SK-N-SH treated with all-trans-retinoic acid at 6 μM for 48 hours (cell line): ENCODE measurements at regions not wholly inside any gene's neighbourhood (a gene's known extent, or its start where the extent isn't known, plus 50 kb on each side); places are given as distances from the start of the nearest gene placed in this dataset.

ENCODE experiments used
- ATAC-seq: fragments of 200-7000 bp; cut with Tn5 transposase; 3 replicates; pipeline ENCODE4 v1.9.1; 2020; ENCODE audit warnings: mild to moderate bottlenecking, moderate library complexity
- ARNTL ChIP-seq: fragments of 450-650 bp; formaldehyde crosslinking; IDR thresholded peaks from 2 replicates; pipeline ENCODE4 v1.5.0; 2020; ENCODE audit warnings: low read depth, mild to moderate bottlenecking, moderate library complexity, borderline replicate concordance
- BACH2 ChIP-seq: fragments of 250-450 bp; sonication (Bioruptor Pico); IDR thresholded peaks from 2 replicates; pipeline ENCODE4 v1.9.0; 2021; ENCODE audit warnings: mild to moderate bottlenecking, borderline replicate concordance
- CSDC2 ChIP-seq: fragments of 250-450 bp; sonication (Bioruptor Pico); IDR thresholded peaks from 2 replicates; pipeline ENCODE4 v1.5.0; 2020; ENCODE audit warnings: mild to moderate bottlenecking, moderate library complexity
- CSRNP3 ChIP-seq: fragments of 250-450 bp; sonication (Bioruptor Pico); IDR thresholded peaks from 2 replicates; pipeline ENCODE4 v1.5.1; 2021; ENCODE audit warnings: mild to moderate bottlenecking, moderate library complexity
- ESRRG ChIP-seq: fragments of 250-450 bp; sonication (Bioruptor Pico); IDR thresholded peaks from 2 replicates; pipeline ENCODE4 v1.6.1; 2021; ENCODE audit warnings: mild to moderate bottlenecking
- GLIS3 ChIP-seq: fragments of 250-450 bp; sonication (Bioruptor Pico); IDR thresholded peaks from 2 replicates; pipeline ENCODE4 v1.5.0; 2020; ENCODE audit warnings: mild to moderate bottlenecking, moderate library complexity
- ISL1 ChIP-seq: fragments of 250-450 bp; sonication (Bioruptor Pico); IDR thresholded peaks from 2 replicates; pipeline ENCODE4 v2.1.2; 2022; ENCODE audit warnings: mild to moderate bottlenecking, moderate library complexity
- OSR1 ChIP-seq: fragments of 250-450 bp; sonication (Bioruptor Pico); IDR thresholded peaks from 2 replicates; pipeline ENCODE4 v1.8.0; 2022; ENCODE audit warnings: moderate library complexity, mild to moderate bottlenecking, inconsistent platforms
- PATZ1 ChIP-seq: fragments of 250-450 bp; sonication (Bioruptor Pico); IDR thresholded peaks from 2 replicates; pipeline ENCODE4 v1.8.0; 2020; ENCODE audit warnings: mild to moderate bottlenecking, moderate library complexity, borderline replicate concordance
- PPARA ChIP-seq: fragments of 250-450 bp; sonication (Bioruptor Pico); IDR thresholded peaks from 2 replicates; pipeline ENCODE4 v1.5.0; 2020; ENCODE audit warnings: mild to moderate bottlenecking, borderline replicate concordance
- TOX ChIP-seq: fragments of 250-450 bp; sonication (Bioruptor Pico); IDR thresholded peaks from 2 replicates; pipeline ENCODE4 v1.8.0; 2021; ENCODE audit warnings: mild to moderate bottlenecking, moderate library complexity, borderline replicate concordance
- ZC3H10 ChIP-seq: fragments of 250-450 bp; sonication (Bioruptor Pico); IDR thresholded peaks from 2 replicates; pipeline ENCODE4 v1.5.1; 2021; ENCODE audit warnings: mild to moderate bottlenecking, moderate library complexity
- ZFP3 ChIP-seq: fragments of 250-450 bp; sonication (Bioruptor Pico); IDR thresholded peaks from 2 replicates; pipeline ENCODE4 v1.5.0; 2020; ENCODE audit warnings: mild to moderate bottlenecking, moderate library complexity
- ZFP30 ChIP-seq: fragments of 450-650 bp; formaldehyde crosslinking; IDR thresholded peaks from 2 replicates; pipeline ENCODE4 v1.5.0; 2022; ENCODE audit warnings: mild to moderate bottlenecking, moderate library complexity
- ZNF565 ChIP-seq: fragments of 450-650 bp; formaldehyde crosslinking; conservative IDR thresholded peaks from 2 replicates; pipeline ENCODE4 v1.5.0; 2020; ENCODE audit warnings: low read depth, mild to moderate bottlenecking, moderate library complexity
- ZNF70 ChIP-seq: fragments of 450-650 bp; formaldehyde crosslinking; IDR thresholded peaks from 2 replicates; pipeline ENCODE4 v1.5.0; 2020; ENCODE audit warnings: mild to moderate bottlenecking, moderate library complexity
- ZNF8 ChIP-seq: fragments of 450-650 bp; formaldehyde crosslinking; IDR thresholded peaks from 2 replicates; pipeline ENCODE4 v1.5.0; 2020; ENCODE audit warnings: mild to moderate bottlenecking, moderate library complexity
- TF ChIP-seq, protein P1 (sequence below): fragments of 250-450 bp; sonication (Bioruptor Pico); IDR thresholded peaks from 2 replicates; pipeline ENCODE4 v1.5.1; 2020; ENCODE audit warnings: low read depth, mild to moderate bottlenecking, moderate library complexity
- TF ChIP-seq, protein P2 (sequence below): fragments of 250-450 bp; sonication (Bioruptor Pico); IDR thresholded peaks from 2 replicates; pipeline ENCODE4 v1.5.0; 2020; ENCODE audit warnings: mild to moderate bottlenecking, moderate library complexity

DNA sequence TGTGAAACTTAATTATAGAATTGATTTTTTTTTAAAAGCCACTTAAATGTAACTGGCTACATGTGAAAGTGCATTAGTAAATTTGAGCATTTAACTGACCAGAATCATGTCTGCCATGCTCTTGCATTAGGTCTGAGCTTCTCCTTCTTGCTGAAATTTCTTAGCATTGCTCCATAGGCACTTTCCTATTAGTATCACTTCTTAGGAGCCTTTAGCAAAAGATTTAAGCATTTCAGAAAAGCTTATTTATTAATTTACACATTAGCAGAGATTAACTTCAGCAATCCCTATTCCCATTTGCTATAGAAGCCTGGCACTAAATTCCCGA lies 211.0 kb downstream of the SNX18 start (continued):
- TF ChIP-seq CSRNP3 (CRISPR knock-in tag), result no peak
- no peak for TF ChIP-seq PPARA (CRISPR knock-in tag)
- TF ChIP-seq, all 23 proteins: peak for 0

DNA sequence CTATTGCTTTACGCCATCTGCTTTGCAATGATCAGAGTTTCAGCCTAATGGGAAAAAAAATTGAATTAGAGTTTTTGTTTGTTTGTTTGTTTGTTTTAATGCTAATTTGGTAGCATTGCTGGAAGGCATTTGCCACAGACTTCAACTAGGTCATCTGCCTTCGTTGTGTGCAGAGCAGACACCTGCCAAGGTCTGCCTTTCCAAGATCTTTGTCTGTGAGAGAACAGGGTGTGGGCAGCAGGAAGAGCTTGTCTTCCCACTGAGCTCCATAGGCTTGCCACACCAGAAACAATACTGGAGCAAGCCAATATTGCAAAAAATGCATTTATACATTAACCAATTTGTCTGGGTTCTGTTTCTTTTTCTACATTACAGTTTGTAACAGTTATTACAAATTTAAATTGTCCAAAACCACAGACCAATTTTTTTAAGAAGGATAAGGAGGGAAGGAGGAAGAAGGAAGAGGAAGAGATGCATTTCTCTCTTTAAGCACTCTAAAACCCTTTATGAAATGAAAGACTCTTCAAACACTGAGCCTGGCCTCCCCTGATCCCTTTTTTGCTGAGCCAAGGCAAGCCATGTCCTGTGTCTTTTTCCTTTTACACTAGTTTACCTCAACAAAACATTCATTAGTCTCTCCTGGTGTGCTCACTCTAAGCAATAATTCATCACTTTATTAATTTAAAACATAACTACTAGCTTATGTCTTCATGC lies 210.5 kb downstream of the SNX18 start:
- no peak for ATAC-seq
- TF ChIP-seq, protein P1, sequence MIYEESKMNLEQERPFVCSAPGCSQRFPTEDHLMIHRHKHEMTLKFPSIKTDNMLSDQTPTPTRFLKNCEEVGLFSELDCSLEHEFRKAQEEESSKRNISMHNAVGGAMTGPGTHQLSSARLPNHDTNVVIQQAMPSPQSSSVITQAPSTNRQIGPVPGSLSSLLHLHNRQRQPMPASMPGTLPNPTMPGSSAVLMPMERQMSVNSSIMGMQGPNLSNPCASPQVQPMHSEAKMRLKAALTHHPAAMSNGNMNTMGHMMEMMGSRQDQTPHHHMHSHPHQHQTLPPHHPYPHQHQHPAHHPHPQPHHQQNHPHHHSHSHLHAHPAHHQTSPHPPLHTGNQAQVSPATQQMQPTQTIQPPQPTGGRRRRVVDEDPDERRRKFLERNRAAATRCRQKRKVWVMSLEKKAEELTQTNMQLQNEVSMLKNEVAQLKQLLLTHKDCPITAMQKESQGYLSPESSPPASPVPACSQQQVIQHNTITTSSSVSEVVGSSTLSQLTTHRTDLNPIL (CRISPR knock-in tag), result no peak
- TF ChIP-seq ISL1 (CRISPR knock-in tag), result no peak
- TF ChIP-seq, all 23 proteins: peak for 0

GRCh38 chr5:54725391-54726280 lies 208.1 kb downstream of the SNX18 start:
- TF ChIP-seq CSDC2 (no peak), ESRRG (no peak), ZNF8 (no peak), BACH2 (CRISPR knock-in tag) (no peak), GLIS3 (CRISPR knock-in tag) (no peak), OSR1 (CRISPR knock-in tag) (no peak), ZNF70 (no peak), ZFP3 (CRISPR knock-in tag) (no peak), ZC3H10 (CRISPR knock-in tag) (no peak), PPARA (CRISPR knock-in tag) (no peak), CSRNP3 (CRISPR knock-in tag) (no peak), PATZ1 (CRISPR knock-in tag) (no peak), ZFP30 (no peak), ZNF565 (no peak), ARNTL (CRISPR knock-in tag) (no peak), TOX (CRISPR knock-in tag) (no peak)
- TF ChIP-seq, protein P2, sequence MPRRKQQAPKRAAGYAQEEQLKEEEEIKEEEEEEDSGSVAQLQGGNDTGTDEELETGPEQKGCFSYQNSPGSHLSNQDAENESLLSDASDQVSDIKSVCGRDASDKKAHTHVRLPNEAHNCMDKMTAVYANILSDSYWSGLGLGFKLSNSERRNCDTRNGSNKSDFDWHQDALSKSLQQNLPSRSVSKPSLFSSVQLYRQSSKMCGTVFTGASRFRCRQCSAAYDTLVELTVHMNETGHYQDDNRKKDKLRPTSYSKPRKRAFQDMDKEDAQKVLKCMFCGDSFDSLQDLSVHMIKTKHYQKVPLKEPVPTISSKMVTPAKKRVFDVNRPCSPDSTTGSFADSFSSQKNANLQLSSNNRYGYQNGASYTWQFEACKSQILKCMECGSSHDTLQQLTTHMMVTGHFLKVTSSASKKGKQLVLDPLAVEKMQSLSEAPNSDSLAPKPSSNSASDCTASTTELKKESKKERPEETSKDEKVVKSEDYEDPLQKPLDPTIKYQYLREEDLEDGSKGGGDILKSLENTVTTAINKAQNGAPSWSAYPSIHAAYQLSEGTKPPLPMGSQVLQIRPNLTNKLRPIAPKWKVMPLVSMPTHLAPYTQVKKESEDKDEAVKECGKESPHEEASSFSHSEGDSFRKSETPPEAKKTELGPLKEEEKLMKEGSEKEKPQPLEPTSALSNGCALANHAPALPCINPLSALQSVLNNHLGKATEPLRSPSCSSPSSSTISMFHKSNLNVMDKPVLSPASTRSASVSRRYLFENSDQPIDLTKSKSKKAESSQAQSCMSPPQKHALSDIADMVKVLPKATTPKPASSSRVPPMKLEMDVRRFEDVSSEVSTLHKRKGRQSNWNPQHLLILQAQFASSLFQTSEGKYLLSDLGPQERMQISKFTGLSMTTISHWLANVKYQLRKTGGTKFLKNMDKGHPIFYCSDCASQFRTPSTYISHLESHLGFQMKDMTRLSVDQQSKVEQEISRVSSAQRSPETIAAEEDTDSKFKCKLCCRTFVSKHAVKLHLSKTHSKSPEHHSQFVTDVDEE, result no peak
- TF ChIP-seq, protein P1 (CRISPR knock-in tag), result no peak
- no peak for ATAC-seq
